GM19351 (cell line): ENCODE measurements at regions not wholly inside any gene's neighbourhood (a gene's known extent, or its start where the extent isn't known, plus 50 kb on each side); places are given as distances from the start of the nearest gene placed in this dataset.
"Not testable (repeated sequence)": the region's sequence is repeated elsewhere in the genome, so short reads cannot be mapped to it uniquely, and the experiment has no call there.

Source experiments
- ATAC-seq: cut with Tn5 transposase; IDR thresholded peaks from one replicate; pipeline ENCODE4 v1.9.1; 2021; ENCODE audit warnings: mild to moderate bottlenecking, moderate library complexity; ENCODE audit not compliant: unreplicated experiment

- no peak for ATAC-seq
Measured at GRCh38 chr14:40413136-40413535, 980.9 kb upstream of the FBXO33 start.

- ATAC-seq, result no peak
Measured at GRCh38 chr14:40410708-40411107, 978.5 kb upstream of the FBXO33 start.

- no peak for ATAC-seq
Measured at GRCh38 chr14:40402957-40403356, 970.7 kb upstream of the FBXO33 start.

GRCh38 chr14:40398981-40399380, 966.7 kb upstream of the FBXO33 start:
- no peak for ATAC-seq

GRCh38 chr14:40394634-40395340, 962.6 kb upstream of the FBXO33 start:
- no peak for ATAC-seq

- ATAC-seq, result no peak
Measured at GRCh38 chr14:40393143-40393542, 960.9 kb upstream of the FBXO33 start.

GRCh38 chr14:40386433-40386832, 954.2 kb upstream of the FBXO33 start:
- ATAC-seq, result no peak

GRCh38 chr14:40374221-40374620, 942.0 kb upstream of the FBXO33 start:
- no peak for ATAC-seq

GRCh38 chr14:40371011-40371410, 938.8 kb upstream of the FBXO33 start:
- ATAC-seq, result no peak

GRCh38 chr14:40368314-40368713, 936.1 kb upstream of the FBXO33 start:
- ATAC-seq, result no peak

- ATAC-seq, result no peak
Measured at GRCh38 chr14:40367717-40368116, 935.5 kb upstream of the FBXO33 start.

- no peak for ATAC-seq
Measured at GRCh38 chr14:40365305-40365704, 933.1 kb upstream of the FBXO33 start.

- no peak for ATAC-seq
Measured at GRCh38 chr14:40362856-40363255, 930.6 kb upstream of the FBXO33 start.

GRCh38 chr14:40354754-40355153, 922.5 kb upstream of the FBXO33 start:
- no peak for ATAC-seq

- ATAC-seq, result not testable (repeated sequence)
Measured at GRCh38 chr14:40348104-40348503, 915.9 kb upstream of the FBXO33 start.

GRCh38 chr14:40347675-40348074, 915.4 kb upstream of the FBXO33 start:
- no peak for ATAC-seq

- no peak for ATAC-seq
Measured at GRCh38 chr14:40346275-40346674, 914.0 kb upstream of the FBXO33 start.

GRCh38 chr14:40345334-40345733, 913.1 kb upstream of the FBXO33 start:
- ATAC-seq, result no peak

- no peak for ATAC-seq
Measured at GRCh38 chr14:40340708-40341107, 908.5 kb upstream of the FBXO33 start.

- no peak for ATAC-seq
Measured at GRCh38 chr14:40336846-40337245, 904.6 kb upstream of the FBXO33 start.

- ATAC-seq, result not testable (repeated sequence)
Measured at GRCh38 chr14:40326519-40326918, 894.3 kb upstream of the FBXO33 start.

GRCh38 chr14:40318211-40318719, 886.0 kb upstream of the FBXO33 start:
- ATAC-seq, result no peak

- ATAC-seq, result no peak
Measured at GRCh38 chr14:40317690-40318089, 885.5 kb upstream of the FBXO33 start.
